Keratinocyte (primary cell): ENCODE measurements at regions not wholly inside any gene's neighbourhood (a gene's known extent, or its start where the extent isn't known, plus 50 kb on each side); places are given as distances from the start of the nearest gene placed in this dataset.

Source experiments
- DNase-seq: peaks from one replicate; pipeline ENCODE4 v3.0.0-alpha.2; 2011; ENCODE audit warnings: low read depth, missing footprints, low spot score
- FAIRE-seq: peaks from 2 replicates; lab custom pipeline; 2011; peaks lifted over from hg19 to GRCh38; lab: Jason Lieb, UNC
- H2AFZ ChIP-seq: 2 replicates; pipeline ENCODE4 v1.6.0; 2012; ENCODE audit warnings: low read length, control low read depth, inconsistent platforms; ENCODE audit not compliant: control insufficient read depth
- H3K27ac ChIP-seq: 2 replicates; pipeline ENCODE4 v1.5.1; 2011; ENCODE audit warnings: low read length; ENCODE audit not compliant: control insufficient read depth, insufficient read depth
- H3K27me3 ChIP-seq: 3 replicates; pipeline ENCODE4 v1.6.0; 2011; ENCODE audit warnings: low read length; ENCODE audit not compliant: control insufficient read depth, insufficient read depth; ENCODE audit errors: extremely low read depth
- H3K36me3 ChIP-seq, 2 experiments: 2 replicates in 1 of 2; 3 replicates in 1 of 2; pipeline ENCODE4 v1.5.1; 2011; ENCODE audit warnings: low read length in 2 of 2, mild to moderate bottlenecking in 1 of 2; ENCODE audit not compliant: control insufficient read depth in 2 of 2, insufficient read depth in 2 of 2; ENCODE audit errors: extremely low read depth in 1 of 2
- H3K4me1 ChIP-seq: 3 replicates; pipeline ENCODE4 v1.5.1; 2011; ENCODE audit warnings: low read length; ENCODE audit not compliant: control insufficient read depth, insufficient read depth; ENCODE audit errors: extremely low read depth
- H3K4me2 ChIP-seq: 3 replicates; pipeline ENCODE4 v1.6.0; 2011; ENCODE audit warnings: low read depth, low read length; ENCODE audit not compliant: control insufficient read depth, insufficient read depth; ENCODE audit errors: extremely low read depth
- H3K4me3 ChIP-seq, 3 experiments: fragments of 200-600 bp in 1 of 3; sonication (generic) in 1 of 3; 2 replicates in 2 of 3; 3 replicates in 1 of 3; pipeline ENCODE4 v1.5.1; 2011 to 2016; ENCODE audit warnings: low read length in 3 of 3, mild to moderate bottlenecking in 3 of 3, control low read depth in 2 of 3, inconsistent platforms in 1 of 3, low read depth in 1 of 3, mixed read lengths in 1 of 3, mixed run types in 1 of 3, moderate library complexity in 1 of 3; ENCODE audit not compliant: control insufficient read depth in 2 of 3, insufficient read depth in 2 of 3; ENCODE audit errors: extremely low read depth in 1 of 3
- H3K79me2 ChIP-seq: 2 replicates; pipeline ENCODE4 v1.6.0; 2012; ENCODE audit warnings: low read length; ENCODE audit not compliant: control insufficient read depth, insufficient read depth
- H3K9ac ChIP-seq: 3 replicates; pipeline ENCODE4 v1.6.0; 2011; ENCODE audit warnings: low read length; ENCODE audit not compliant: control insufficient read depth, insufficient read depth; ENCODE audit errors: extremely low read depth
- H3K9me1 ChIP-seq: 3 replicates; pipeline ENCODE4 v1.6.0; 2011; ENCODE audit warnings: low read length; ENCODE audit not compliant: control insufficient read depth, insufficient read depth; ENCODE audit errors: extremely low read depth
- H3K9me3 ChIP-seq: 2 replicates; pipeline ENCODE4 v1.5.1; 2012; ENCODE audit warnings: low read depth, low read length; ENCODE audit not compliant: control insufficient read depth
- H4K20me1 ChIP-seq: 3 replicates; pipeline ENCODE4 v1.6.0; 2011; ENCODE audit warnings: low read length; ENCODE audit not compliant: control insufficient read depth, insufficient read depth; ENCODE audit errors: extremely low read depth
- CTCF ChIP-seq, 3 experiments: IDR thresholded peaks in 1 of 3; conservative IDR thresholded peaks in 1 of 3; optimal IDR thresholded peaks in 1 of 3; 2 replicates in 2 of 3; 3 replicates in 1 of 3; pipeline versions ENCODE3 to v1.5.1; 2011; ENCODE audit warnings: low read length in 3 of 3, mild to moderate bottlenecking in 3 of 3, moderate library complexity in 2 of 3, control low read depth in 1 of 3, inconsistent platforms in 1 of 3; ENCODE audit not compliant: insufficient read depth in 2 of 3; ENCODE audit errors: extremely low read depth in 1 of 3
- EZH2 ChIP-seq: IDR thresholded peaks from one replicate; pipeline ENCODE4 v1.6.1; 2012; ENCODE audit warnings: inconsistent platforms, mild to moderate bottlenecking, low read length, moderate library complexity
- dilution Hi-C: fragments of 300-500 bp; cut with MboI; formaldehyde crosslinking; loops from one replicate; pipeline ENCODE4 v1.7.0; 2020; ENCODE audit warnings: low sequenced_read_pairs; ENCODE audit not compliant: extremely low pct_ligation_motif_present

DNA sequence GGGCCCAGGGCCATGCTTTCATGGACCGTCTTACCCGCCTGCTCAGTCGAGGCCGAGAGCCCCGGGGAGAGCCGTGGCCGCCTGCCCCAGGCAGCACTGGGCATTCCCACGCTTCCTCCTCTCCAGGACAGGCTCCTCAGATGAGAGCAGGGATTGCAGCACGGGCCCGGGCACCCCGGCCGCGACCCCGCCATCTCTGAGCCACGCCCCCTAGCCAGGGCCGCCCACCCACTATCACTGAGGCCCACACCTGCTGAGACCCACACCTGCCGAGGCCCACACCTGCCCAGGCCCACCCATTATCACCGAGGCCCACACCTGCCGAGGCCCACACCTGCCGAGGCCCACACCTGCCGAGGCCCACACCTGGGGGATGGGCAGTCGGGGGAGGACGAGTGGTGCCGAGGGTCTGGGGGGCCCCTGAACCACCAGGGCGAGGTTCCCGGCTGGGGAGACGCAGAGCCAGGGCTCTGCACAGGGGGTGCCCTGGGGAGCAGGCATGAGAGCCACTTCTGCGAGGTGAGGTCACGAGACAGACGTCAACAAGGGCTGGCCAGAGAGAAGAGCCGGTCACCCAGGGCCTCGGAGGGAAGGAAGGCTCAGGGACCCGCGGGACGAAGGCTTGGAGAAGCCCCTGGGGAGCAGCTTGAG lies 235.6 kb downstream of the ERMARD start:
- H3K4me3 ChIP-seq: no peak overlapping the region
- no peaks in the 10 kb centered on the region for H4K20me1 ChIP-seq
- DNase-seq: no peak

DNA sequence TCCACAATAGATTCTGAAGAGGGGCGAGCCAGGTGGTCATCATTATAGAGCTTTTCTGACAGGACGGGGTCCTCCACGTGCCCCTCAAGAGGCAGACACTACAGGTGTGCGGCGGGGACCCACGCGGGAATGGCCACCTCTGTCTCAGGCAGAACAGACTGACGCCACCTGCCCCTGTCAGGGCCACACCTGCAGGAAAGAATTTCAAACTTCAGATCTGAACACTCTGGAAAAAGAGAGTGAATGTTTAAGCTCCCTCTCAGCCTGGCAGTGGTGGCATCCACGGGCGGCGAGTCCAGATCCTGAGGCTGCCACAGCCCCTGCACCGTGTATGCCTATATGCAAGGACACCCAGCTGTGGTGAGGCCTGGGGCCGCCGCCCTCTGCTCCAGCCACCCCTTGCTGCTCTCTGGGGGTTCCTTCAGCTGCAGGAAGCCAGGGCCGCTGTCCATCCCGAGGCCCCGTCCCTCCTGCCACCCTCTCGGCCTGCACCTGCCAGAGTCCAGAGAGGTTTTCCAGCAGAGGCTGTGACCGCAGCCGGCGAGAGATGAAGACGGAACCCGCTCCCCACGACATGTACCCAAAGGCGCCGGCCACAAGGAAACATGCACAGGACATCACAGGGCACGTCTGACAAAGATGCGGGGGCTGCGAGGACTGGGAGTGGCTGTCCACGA lies 234.9 kb downstream of the ERMARD start:
- no peak for TF ChIP-seq EZH2
- no peak for TF ChIP-seq CTCF (optimal IDR thresholded peaks at IDR 0.05 in 1 of 3, IDR thresholded peaks at IDR 0.05 in 1 of 3, conservative IDR thresholded peaks at IDR 0.05 in 1 of 3; ENCODE audit: extremely low read depth in 1 of 3, insufficient read depth in 2 of 3, low read length in 3 of 3)
- FAIRE-seq (no peak), DNase-seq (no peak)
- H3K9me3 ChIP-seq: no peaks in the 10 kb centered on the region
- no peaks in the 10 kb centered on the region for H4K20me1 ChIP-seq
- no peaks in the 10 kb centered on the region for H3K4me1 ChIP-seq
- H2AFZ ChIP-seq: no peak overlapping the region
- dilution Hi-C loops: no loop called here
- no peak overlapping the region for H3K9ac ChIP-seq
- no peaks in the 10 kb centered on the region for H3K9me1 ChIP-seq
- no peaks in the 10 kb centered on the region for H3K79me2 ChIP-seq
- no peak overlapping the region for H3K4me2 ChIP-seq
- no peaks in the 10 kb centered on the region for H3K36me3 ChIP-seq
- H3K4me3 ChIP-seq: no peak overlapping the region
- H3K27me3 ChIP-seq: no peaks in the 10 kb centered on the region
- H3K27ac ChIP-seq: no peak overlapping the region

More for the DNA sequence above, 235.6 kb downstream of the ERMARD start:
- no peaks in the 10 kb centered on the region for H3K9me3 ChIP-seq
- no peak for FAIRE-seq
- H3K36me3 ChIP-seq: no peaks in the 10 kb centered on the region
- dilution Hi-C loops: no loop called here
- TF ChIP-seq EZH2 (no peak), CTCF (optimal IDR thresholded peaks at IDR 0.05 in 1 of 3, IDR thresholded peaks at IDR 0.05 in 1 of 3, conservative IDR thresholded peaks at IDR 0.05 in 1 of 3; ENCODE audit: extremely low read depth in 1 of 3, insufficient read depth in 2 of 3, low read length in 3 of 3) (no peak)
- no peaks in the 10 kb centered on the region for H3K4me1 ChIP-seq
- no peak overlapping the region for H3K4me2 ChIP-seq
- no peaks in the 10 kb centered on the region for H3K79me2 ChIP-seq
- no peak overlapping the region for H3K27ac ChIP-seq
- no peaks in the 10 kb centered on the region for H3K27me3 ChIP-seq
- no peaks in the 10 kb centered on the region for H3K9me1 ChIP-seq
- no peak overlapping the region for H3K9ac ChIP-seq
- no peak overlapping the region for H2AFZ ChIP-seq
